NB4 (cell line): ENCODE measurements at regions not wholly inside any gene's neighbourhood (a gene's known extent, or its start where the extent isn't known, plus 50 kb on each side); places are given as distances from the start of the nearest gene placed in this dataset.

Experiments used
- DNase-seq: peaks from one replicate; pipeline ENCODE4 v3.0.0; 2010; ENCODE audit warnings: low read depth
- H3K4me3 ChIP-seq: one replicate; pipeline ENCODE4 v1.5.1; 2011; ENCODE audit warnings: mild to moderate bottlenecking, low read depth, low read length, moderate library complexity
- CTCF ChIP-seq: IDR thresholded peaks from one replicate; pipeline ENCODE4 v1.5.1; 2012; ENCODE audit warnings: low read depth, low read length
- MYC ChIP-seq: IDR thresholded peaks from 2 replicates; pipeline ENCODE4 v1.6.1; 2011; ENCODE audit warnings: low read depth, low read length
- POLR2A ChIP-seq: IDR thresholded peaks from 2 replicates; pipeline ENCODE4 v1.6.1; 2011; ENCODE audit warnings: mild to moderate bottlenecking; ENCODE audit not compliant: insufficient read length; ENCODE audit errors: extremely low read depth
- TF ChIP-seq, protein P1 (sequence below): IDR thresholded peaks from 2 replicates; pipeline ENCODE4 v1.6.1; 2011; ENCODE audit warnings: low read depth, low read length

- no peak overlapping the region for H3K4me3 ChIP-seq
- TF ChIP-seq, protein P1, sequence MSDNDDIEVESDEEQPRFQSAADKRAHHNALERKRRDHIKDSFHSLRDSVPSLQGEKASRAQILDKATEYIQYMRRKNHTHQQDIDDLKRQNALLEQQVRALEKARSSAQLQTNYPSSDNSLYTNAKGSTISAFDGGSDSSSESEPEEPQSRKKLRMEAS: no peak
- TF ChIP-seq CTCF: no peak
- no peak for TF ChIP-seq MYC
- no peak for TF ChIP-seq POLR2A
- DNase-seq: no peak
Measured at GRCh38 chr9:104984542-104984941, 56.6 kb upstream of the ABCA1 start.

DNA sequence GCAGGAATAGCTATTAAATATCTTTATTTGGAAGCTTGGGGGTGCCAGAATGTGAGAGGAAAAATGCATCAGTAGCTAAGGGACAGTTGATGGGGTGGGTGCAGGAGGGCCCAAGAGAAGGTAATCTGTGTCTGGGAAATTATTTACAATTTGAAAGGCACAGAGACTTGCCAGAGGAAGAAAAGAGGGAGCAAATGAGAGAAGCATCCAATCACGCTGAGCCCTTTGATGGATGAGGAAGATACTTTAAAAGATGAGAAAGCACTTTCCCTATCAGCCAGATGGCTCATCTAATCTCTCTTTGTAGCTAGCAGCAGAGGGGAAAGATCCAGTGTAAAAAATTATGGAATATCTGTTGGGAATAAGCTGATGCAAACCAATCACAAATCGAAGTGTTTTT lies 57.0 kb upstream of the ABCA1 start:
- TF ChIP-seq POLR2A (no peak), MYC (no peak), CTCF (no peak)
- TF ChIP-seq, protein P1: no peak
- DNase-seq: no peak
- no peak overlapping the region for H3K4me3 ChIP-seq

DNA sequence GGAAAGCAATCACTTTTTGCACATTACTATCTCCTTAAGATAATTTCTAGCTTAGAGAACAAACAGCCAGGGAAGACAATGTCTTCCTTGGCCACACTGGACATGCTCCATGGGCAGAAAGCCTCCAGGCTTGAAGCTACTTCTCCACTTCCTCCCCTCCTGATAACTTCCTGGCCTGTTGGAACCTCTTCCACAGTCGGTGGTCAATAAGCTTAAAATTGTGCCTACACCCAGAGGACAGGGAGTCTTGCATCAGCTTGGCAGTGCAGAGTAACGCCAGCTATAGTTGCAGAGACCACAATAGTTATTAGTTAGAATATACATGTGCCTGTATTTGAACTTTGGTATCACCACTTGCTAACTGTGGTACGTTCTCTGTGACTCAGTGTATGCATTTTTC lies 58.1 kb upstream of the ABCA1 start:
- peak; percentile 72 for DNase-seq
- TF ChIP-seq POLR2A: no peak
- no peak for TF ChIP-seq MYC
- no peak for TF ChIP-seq CTCF
- TF ChIP-seq, protein P1: no peak
- no peak overlapping the region for H3K4me3 ChIP-seq

GRCh38 chr9:104987743-104988142 lies 59.8 kb upstream of the ABCA1 start:
- peak; percentile 51 for DNase-seq
- no peak overlapping the region for H3K4me3 ChIP-seq
- TF ChIP-seq MYC (no peak), POLR2A (no peak), CTCF (no peak)
- TF ChIP-seq, protein P1: no peak

DNA sequence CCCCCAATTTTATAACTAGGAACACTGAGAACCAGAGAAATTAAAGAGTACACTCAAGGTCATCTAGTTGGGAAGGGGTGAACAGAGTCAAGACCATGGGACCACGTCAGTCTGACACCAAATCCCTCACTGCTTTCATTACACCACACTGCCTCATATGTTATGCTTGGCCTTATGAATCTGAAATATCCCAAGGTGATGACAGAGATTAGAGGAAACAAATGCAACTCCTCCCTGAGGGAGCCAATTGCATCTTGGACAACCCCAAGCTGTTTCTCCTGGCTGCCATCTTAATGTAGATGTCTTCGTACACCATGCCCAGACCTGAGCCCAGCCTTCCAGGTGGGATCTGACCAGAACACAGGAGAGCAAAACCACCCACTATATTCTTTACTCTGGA lies 60.6 kb upstream of the ABCA1 start:
- H3K4me3 ChIP-seq: no peak overlapping the region
- no peak for DNase-seq
- no peak for TF ChIP-seq CTCF
- TF ChIP-seq, protein P1: no peak
- TF ChIP-seq MYC: no peak
- no peak for TF ChIP-seq POLR2A

- TF ChIP-seq MYC (peak; percentile 77; the same call in 1 of the 2 replicates), CTCF (no peak), POLR2A (peak; percentile 27)
- TF ChIP-seq, protein P1: peak; percentile 94
Measured at GRCh38 chr9:104991144-104991953, 63.4 kb upstream of the ABCA1 start.

More at GRCh38 chr9:104991144-104991953, 63.4 kb upstream of the ABCA1 start:
- peak overlapping the region; percentile 68 for H3K4me3 ChIP-seq
- peak; percentile 96 for DNase-seq
